Superior temporal gyrus (tissue), 1 donor: ENCODE measurements at regions not wholly inside any gene's neighbourhood (a gene's known extent, or its start where the extent isn't known, plus 50 kb on each side); places are given as distances from the start of the nearest gene placed in this dataset.
A peak's percentile ranks its signal among the peaks of the same experiment; 100 is the strongest.

Experiments used
- DNase-seq: peaks from one replicate; pipeline ENCODE4 v3.0.0-alpha.2; 2016; ENCODE audit errors: extremely low spot score

- no peak for DNase-seq
These were observed 113.1 kb downstream of the RHOU start for GRCh38 chr1:228848406-228848805.

GRCh38 chr1:228849011-228849541 lies 113.8 kb downstream of the RHOU start:
- DNase-seq = no peak

DNA sequence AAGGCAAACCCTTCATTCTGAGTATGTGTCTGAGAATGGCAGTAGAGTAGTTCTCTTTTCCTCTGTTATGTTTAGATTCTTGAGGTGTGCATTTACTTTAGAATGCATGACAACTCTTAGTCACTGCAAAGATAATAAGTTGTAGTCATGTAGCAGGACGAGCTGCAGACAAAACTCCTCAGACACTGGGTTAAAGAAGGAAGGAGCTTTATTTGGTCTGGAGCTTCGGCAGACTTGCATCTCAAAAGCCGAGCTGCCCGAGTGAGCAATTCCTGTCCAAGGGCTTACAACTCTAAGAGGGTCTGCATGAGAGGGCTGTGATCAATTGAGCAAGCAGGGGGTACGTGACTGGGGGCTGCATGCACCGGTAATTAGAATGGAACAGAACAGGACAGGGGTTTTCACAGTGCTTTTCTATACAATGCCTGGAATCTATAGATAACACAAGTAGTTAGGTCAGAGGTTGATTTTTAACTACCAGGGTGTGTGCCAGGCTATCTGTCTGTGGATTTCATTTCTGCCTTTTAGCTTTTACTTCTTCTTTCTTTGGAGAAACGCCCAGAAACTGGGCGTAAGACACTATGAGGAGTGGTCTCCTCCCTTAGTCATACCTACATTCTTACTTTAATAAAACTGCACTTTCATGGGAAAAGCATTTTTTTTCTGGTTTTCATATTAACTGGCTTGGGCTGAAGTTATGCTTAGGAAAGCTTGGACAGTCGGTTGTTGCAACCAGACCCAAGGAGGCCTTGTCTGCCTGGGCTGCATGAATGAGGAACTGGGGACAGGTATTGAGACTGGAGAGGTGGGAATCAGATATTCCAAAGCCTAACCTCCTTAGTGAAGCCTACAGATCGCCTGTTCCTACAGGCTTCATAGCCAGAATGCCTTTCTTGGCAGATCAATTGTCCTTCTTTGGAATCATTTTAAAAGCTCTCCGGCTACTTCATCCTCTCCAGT lies 115.1 kb downstream of the RHOU start:
- DNase-seq = no peak

DNA sequence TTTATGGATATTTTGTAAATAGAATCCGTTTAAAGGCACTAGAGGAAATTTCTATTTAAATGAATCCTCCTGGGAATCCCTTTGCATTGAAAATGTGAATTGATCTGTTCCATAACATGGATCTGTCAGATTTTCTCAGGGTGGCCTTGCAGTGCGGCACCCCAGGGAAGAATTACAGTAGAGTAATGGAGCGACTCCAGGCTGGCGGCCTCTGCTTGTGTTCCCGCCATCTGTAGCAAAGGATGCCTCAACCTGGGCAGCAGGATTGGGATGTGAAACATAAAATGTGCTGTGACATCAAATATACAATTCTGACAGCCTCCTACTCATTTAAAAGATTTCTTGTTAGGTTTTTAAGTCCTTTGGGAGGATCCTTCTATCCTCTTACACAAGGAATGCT lies 115.9 kb downstream of the RHOU start:
- no peak for DNase-seq

DNA sequence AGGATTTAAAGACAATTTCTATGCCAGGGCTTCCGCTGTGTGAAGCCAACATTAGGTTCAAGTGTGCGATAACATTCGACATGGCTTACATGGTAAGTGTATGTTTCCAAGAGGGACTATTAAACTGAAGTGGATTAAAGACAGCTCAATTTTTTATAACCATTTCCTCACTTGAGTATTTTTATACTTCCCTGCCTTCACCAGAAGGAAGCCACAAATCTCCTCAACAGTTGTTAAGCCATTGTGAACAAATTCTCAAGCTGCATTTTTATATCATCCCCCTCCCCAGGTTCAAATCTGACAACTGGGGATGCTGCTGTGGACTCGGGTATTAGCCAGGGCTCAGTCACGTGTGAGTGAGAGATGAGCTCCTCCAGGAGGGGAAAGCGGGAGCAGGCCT lies 116.3 kb downstream of the RHOU start:
- no peak for DNase-seq

GRCh38 chr1:228852024-228852423 lies 116.7 kb downstream of the RHOU start:
- DNase-seq = no peak

DNA sequence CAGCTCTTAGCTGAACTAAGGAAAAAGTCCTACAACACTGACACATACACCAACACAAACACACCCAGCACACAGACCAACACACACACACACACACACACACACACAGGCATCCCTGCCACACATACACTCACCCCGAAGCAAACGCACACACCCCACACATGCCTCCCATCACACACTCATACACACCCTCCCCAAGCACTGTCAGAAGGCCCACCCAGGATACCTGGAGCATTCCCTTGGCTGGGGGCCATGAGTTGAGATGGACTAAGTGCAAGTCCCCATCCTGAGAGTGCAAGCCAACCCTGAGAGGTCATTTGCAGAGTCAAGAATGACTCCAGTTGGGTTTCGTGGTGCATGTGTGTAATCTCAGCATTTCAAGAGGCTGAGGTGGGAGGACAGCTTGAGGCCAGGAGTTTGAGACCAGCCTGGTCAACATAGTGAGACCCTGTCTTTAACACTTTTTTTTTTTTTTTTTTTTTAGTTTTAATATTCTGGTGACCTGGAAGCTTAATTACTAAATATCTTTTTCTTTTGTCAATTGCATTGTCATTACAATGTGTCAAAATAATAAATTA lies 117.3 kb downstream of the RHOU start:
- DNase-seq = no peak

DNA sequence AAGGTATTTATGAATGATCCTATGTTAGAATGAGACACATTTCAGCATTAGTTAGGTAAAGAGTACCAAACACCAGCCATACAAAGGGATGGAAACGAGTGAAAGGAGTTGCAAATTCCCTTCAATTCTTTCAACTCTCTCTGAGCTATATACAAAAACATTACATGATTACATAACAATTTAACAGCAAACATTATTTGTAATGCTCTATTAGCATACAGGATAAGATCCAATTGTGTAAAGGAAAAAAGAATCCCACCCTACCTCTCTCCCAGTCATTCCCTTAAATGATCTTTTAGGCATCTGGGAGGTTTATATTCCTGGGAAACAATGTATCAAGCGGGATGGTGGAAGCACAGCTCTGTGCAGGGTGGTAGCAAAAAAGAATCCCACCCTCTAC lies 117.9 kb downstream of the RHOU start:
- DNase-seq = no peak

- no peak for DNase-seq
These were observed 118.4 kb downstream of the RHOU start for GRCh38 chr1:228853637-228854036.

DNA sequence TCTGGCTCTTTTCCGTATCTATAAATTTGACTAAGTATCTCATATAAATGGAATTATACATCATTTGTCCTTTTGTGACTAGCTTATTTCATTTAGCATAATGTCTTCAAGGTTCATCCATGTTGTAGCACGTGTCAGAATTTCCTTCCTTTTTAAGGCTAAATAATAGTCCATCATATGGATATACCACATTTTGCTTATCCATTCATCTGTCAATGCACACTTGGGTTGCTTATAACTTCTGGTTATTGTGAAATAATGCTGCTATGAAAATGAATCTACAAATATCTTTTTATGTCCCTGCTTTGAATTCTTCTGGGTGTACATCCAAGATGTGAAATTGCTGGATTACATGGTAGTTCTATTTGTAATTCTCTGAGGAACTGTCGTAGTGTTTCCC lies 119.6 kb downstream of the RHOU start:
- DNase-seq = no peak

DNA sequence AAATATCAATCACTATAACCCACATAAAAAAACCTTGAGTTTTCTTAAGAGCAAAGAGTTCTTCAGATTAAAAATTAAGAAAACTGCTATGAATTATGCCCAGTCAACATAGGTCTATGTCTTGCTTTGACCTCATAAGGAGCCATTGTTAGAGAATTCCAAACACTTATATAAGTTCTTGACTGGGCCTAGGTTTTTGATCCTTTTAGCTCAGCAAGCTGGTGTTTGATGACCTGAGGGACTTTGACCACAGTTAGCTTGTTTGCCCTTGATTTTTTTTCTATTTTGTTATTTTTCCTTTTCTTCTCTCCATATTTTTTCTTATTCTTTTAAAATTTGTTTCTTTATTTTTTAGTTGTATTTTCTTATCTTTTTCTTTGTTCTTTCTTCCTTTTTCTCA lies 122.3 kb downstream of the RHOU start:
- no peak for DNase-seq

GRCh38 chr1:228860911-228861831 lies 125.9 kb downstream of the RHOU start:
- DNase-seq = no peak

GRCh38 chr1:228861832-228862180 lies 126.5 kb downstream of the RHOU start:
- DNase-seq = no peak

GRCh38 chr1:228862542-228863505 lies 127.5 kb downstream of the RHOU start:
- no peak for DNase-seq

- DNase-seq = no peak
These were observed 128.5 kb downstream of the RHOU start for GRCh38 chr1:228863776-228864175.

GRCh38 chr1:228865627-228866330 lies 130.5 kb downstream of the RHOU start:
- DNase-seq = no peak

- no peak for DNase-seq
These were observed 131.2 kb downstream of the RHOU start for GRCh38 chr1:228866468-228866867.

GRCh38 chr1:228867108-228867950 lies 132.1 kb downstream of the RHOU start:
- DNase-seq = peak; percentile 69
